Glutamatergic neuron (in vitro differentiated cells): ENCODE measurements at regions not wholly inside any gene's neighbourhood (a gene's known extent, or its start where the extent isn't known, plus 50 kb on each side); places are given as distances from the start of the nearest gene placed in this dataset.

ENCODE experiments used
- DNase-seq: peaks from one replicate; pipeline ENCODE4 v3.0.0; 2022
- H3K27ac Mint-ChIP-seq: one replicate; pipeline ENCODE4 v1.8.0; 2020; ENCODE audit warnings: mild to moderate bottlenecking, mixed read lengths, inconsistent platforms; ENCODE audit not compliant: unreplicated experiment
- H3K27me3 Mint-ChIP-seq: one replicate; pipeline ENCODE4 v1.8.0; 2020; ENCODE audit warnings: mild to moderate bottlenecking, moderate library complexity, mixed read lengths, inconsistent platforms; ENCODE audit not compliant: unreplicated experiment
- H3K36me3 Mint-ChIP-seq: one replicate; pipeline ENCODE4 v1.8.0; 2020; ENCODE audit warnings: mild to moderate bottlenecking, mixed read lengths, inconsistent platforms; ENCODE audit not compliant: unreplicated experiment
- H3K4me1 Mint-ChIP-seq: one replicate; pipeline ENCODE4 v1.8.0; 2020; ENCODE audit warnings: mild to moderate bottlenecking, low read depth, mixed read lengths, inconsistent platforms; ENCODE audit not compliant: unreplicated experiment
- H3K4me3 Mint-ChIP-seq: one replicate; pipeline ENCODE4 v1.8.0; 2020; ENCODE audit warnings: mild to moderate bottlenecking, mixed read lengths, inconsistent platforms; ENCODE audit not compliant: unreplicated experiment
- H3K9me3 Mint-ChIP-seq: one replicate; pipeline ENCODE4 v1.8.0; 2020; ENCODE audit warnings: mild to moderate bottlenecking, moderate library complexity, mixed read lengths, inconsistent platforms; ENCODE audit not compliant: unreplicated experiment
- CTCF ChIP-seq: fragments of 200-600 bp; sonication (generic); IDR thresholded peaks from one replicate; pipeline ENCODE4 v1.5.0; 2021; ENCODE audit not compliant: partially characterized antibody, unreplicated experiment

DNA sequence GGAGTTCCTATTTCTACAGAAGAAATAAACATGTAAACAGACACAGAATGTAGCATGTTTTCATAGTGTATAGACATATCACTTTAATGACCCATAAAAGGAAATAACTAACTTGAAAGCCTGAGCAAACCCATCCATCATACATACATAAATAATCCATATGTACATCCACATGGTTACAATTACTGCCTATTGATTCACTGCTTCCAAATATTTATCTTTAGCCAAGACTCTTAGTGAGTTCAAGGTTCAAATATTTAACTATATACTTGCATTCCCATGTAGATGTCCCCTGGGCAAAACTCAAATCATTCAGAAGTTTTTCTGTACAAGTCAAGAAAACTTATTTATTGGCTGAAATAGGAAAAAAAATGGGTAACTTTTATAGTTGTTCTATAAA, 95.4 kb downstream of the CCER1 start:
- TF ChIP-seq CTCF, result no peak
- Mint-ChIP-seq H3K27me3 (no peaks in the 10 kb centered on the region), H3K27ac (no peak overlapping the region), H3K36me3 (no peaks in the 10 kb centered on the region), H3K4me1 (no peaks in the 10 kb centered on the region), H3K9me3 (no peaks in the 10 kb centered on the region), H3K4me3 (no peak overlapping the region)
- DNase-seq, result no peak

DNA sequence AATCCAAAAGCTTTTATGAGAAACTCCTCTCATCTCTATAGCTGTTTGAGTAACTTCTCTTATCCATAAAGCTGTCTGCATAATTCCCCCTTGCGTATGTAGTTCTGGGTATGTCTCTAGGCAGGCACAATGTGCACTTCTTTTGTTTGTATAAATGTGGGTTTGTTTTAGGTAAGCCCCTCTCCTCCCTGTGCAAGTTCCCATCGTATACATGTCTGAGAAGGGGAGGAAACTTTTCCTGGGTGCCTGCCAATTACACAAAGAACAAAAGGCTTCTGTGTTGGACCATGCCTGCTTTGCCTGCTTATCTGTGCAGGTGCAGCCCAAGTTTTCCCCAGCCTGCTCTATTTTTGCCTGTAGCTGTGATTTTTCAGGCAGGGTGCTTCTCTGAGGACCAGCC, 96.7 kb downstream of the CCER1 start:
- no peak overlapping the region for H3K4me3 Mint-ChIP-seq
- no peak for TF ChIP-seq CTCF
- no peaks in the 10 kb centered on the region for H3K9me3 Mint-ChIP-seq
- H3K27ac Mint-ChIP-seq, result no peak overlapping the region
- no peaks in the 10 kb centered on the region for H3K36me3 Mint-ChIP-seq
- no peak for DNase-seq
- no peaks in the 10 kb centered on the region for H3K4me1 Mint-ChIP-seq
- H3K27me3 Mint-ChIP-seq, result no peaks in the 10 kb centered on the region

DNA sequence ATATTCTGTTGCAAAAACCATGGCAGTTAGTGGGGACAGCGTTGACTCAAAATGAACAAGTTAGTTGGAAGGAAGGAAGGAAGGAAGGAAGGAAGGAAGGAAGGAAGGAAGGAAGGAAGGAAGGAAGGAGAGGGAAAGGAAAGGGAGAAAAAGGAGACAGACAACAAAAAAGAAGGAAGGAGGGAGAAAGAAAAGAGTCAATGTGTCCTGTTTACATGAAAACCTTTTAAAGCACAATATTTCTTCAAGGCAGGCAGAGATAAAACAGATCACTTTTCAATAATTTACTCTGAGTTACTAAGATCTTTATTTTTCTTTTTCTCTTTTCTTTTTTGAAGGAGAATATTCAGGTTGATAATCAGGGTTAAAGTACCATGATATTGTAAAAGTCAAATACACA, 99.4 kb downstream of the CCER1 start:
- H3K4me1 Mint-ChIP-seq, result no peaks in the 10 kb centered on the region
- DNase-seq, result no peak
- no peak overlapping the region for H3K27ac Mint-ChIP-seq
- H3K4me3 Mint-ChIP-seq, result no peak overlapping the region
- H3K36me3 Mint-ChIP-seq, result no peaks in the 10 kb centered on the region
- no peaks in the 10 kb centered on the region for H3K9me3 Mint-ChIP-seq
- H3K27me3 Mint-ChIP-seq, result no peaks in the 10 kb centered on the region
- TF ChIP-seq CTCF, result no peak

- H3K4me3 Mint-ChIP-seq, result no peak overlapping the region
- no peaks in the 10 kb centered on the region for H3K36me3 Mint-ChIP-seq
- H3K9me3 Mint-ChIP-seq, result no peaks in the 10 kb centered on the region
- TF ChIP-seq CTCF, result peak; percentile 89
- H3K27me3 Mint-ChIP-seq, result no peaks in the 10 kb centered on the region
- no peaks in the 10 kb centered on the region for H3K4me1 Mint-ChIP-seq
- DNase-seq, result no peak
- no peak overlapping the region for H3K27ac Mint-ChIP-seq
Measured at GRCh38 chr12:90854136-90854689, 100.8 kb downstream of the CCER1 start.

DNA sequence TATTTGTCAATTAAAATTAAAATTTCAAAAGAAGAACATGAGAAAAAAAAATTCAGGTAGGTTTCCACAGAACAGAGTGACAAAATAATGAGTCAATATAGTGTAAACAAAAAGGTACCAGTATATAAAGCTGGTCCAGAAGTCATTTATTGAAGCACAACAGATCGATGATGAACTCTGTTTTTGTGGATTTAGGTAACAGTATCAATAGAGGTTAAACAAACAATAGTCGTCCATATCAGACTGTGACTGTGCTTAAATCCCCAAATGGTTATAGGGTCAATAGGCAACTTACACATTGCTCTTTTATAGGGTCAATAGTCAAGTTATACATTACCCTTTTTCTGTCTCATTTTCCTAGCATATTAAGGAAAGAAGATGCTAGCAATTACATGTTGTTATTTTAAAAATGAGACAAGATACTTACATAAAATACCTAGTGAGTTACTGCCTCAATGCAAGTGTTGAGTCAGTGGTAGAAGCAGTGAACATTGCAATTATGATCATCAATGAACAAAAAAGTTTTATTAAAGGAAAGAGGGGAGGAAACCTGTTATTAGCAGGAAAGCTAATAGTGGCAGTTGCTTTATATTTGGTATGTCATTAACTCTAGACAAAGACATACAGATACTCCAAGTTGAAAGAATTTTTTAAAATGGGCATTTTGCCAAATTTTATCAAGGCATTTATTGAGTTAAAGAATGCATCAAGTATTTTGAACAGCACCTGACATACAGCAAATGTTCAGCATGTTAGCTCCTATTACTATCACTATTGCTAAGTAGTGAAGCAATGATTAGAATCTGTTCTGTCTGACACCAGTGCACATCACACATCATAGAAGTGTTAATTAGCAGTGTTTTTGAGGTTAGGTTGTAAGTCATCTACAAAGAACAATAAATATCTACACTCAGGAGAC, 102.9 kb downstream of the CCER1 start:
- TF ChIP-seq CTCF, result no peak
- no peaks in the 10 kb centered on the region for H3K9me3 Mint-ChIP-seq
- no peaks in the 10 kb centered on the region for H3K27me3 Mint-ChIP-seq
- H3K4me1 Mint-ChIP-seq, result no peaks in the 10 kb centered on the region
- no peak for DNase-seq
- H3K27ac Mint-ChIP-seq, result no peak overlapping the region
- no peak overlapping the region for H3K4me3 Mint-ChIP-seq
- H3K36me3 Mint-ChIP-seq, result no peaks in the 10 kb centered on the region
